ENCODE measurements at regions not wholly inside any gene's neighbourhood (a gene's known extent, or its start where the extent isn't known, plus 50 kb on each side); places are given as distances from the start of the nearest gene placed in this dataset.

DNA sequence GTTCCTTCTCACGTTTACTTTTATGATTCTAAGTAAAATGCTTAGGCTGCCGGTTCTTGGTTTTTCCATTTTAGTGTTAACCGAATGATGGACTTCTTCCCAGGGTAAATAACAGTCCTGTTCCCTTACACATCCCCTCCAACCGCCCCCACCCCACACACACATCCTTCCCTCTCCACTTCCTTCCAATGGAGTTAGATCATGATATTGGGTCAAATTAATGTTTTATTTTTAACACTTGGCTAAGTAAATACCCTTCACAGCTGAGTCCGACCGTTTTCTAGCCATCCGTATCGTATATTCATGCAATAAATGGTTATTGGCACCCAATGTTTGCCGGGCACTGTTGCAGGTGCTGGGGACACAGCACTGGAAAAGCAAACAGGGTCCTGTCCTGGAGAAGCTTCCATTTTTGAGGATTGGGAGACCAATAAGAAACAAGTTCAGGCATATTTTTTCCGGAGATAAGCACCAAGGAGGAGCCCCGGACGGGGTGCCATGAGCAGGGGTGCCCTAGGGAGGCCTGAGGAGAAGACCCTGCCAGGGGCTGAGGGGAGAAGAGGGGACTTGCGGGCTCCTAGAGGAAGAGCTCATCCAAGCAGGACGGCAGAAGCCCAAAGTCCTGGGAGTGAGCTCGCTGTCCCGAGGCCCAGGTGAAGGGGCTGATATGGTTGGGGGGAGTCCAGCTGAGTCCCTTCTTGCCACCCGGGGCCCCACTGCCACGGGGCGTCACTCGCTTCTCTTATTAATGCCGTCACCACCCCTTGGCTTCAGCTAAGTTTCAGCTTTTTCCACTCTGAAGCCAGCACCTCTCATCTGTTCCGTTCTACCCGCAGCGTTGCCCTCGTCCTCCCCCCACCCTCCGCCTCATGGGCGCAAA, 126.0 kb upstream of the RET start:
- no TSS peak for BruUV-seq (replicated peaks)
- H3K36me3 ChIP-seq (ENCODE audit: low read depth) = no peaks in the 10 kb centered on the region
- no peak overlapping the region for H3K27ac ChIP-seq
- H2AFZ ChIP-seq = no peak overlapping the region
- H4K20me1 ChIP-seq (ENCODE audit: insufficient read depth) = no peaks in the 10 kb centered on the region
- no peak overlapping the region for H3K4me2 ChIP-seq
- peaks cover 9% of the 10 kb centered on the region for H3K4me1 ChIP-seq (replicated peaks; ENCODE audit: insufficient read depth)
- no peaks in the 10 kb centered on the region for H3K79me2 ChIP-seq (ENCODE audit: low read depth)
- ChIA-PET POLR2A (ENCODE audit: unreplicated experiment) (no interaction called here), CTCF (no interaction called here)
- H3K27me3 ChIP-seq (ENCODE audit: insufficient read depth, low read depth) = no peaks in the 10 kb centered on the region
- intact Hi-C loops (cut with micrococcal nuclease; ENCODE audit: unreplicated experiment) = no loop called here
- H3K4me3 ChIP-seq = no peak overlapping the region
- DNase-seq = no peak
- TF ChIP-seq, protein P1, sequence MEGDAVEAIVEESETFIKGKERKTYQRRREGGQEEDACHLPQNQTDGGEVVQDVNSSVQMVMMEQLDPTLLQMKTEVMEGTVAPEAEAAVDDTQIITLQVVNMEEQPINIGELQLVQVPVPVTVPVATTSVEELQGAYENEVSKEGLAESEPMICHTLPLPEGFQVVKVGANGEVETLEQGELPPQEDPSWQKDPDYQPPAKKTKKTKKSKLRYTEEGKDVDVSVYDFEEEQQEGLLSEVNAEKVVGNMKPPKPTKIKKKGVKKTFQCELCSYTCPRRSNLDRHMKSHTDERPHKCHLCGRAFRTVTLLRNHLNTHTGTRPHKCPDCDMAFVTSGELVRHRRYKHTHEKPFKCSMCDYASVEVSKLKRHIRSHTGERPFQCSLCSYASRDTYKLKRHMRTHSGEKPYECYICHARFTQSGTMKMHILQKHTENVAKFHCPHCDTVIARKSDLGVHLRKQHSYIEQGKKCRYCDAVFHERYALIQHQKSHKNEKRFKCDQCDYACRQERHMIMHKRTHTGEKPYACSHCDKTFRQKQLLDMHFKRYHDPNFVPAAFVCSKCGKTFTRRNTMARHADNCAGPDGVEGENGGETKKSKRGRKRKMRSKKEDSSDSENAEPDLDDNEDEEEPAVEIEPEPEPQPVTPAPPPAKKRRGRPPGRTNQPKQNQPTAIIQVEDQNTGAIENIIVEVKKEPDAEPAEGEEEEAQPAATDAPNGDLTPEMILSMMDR (conservative IDR thresholded peaks at IDR 0.05) = no peak
- TF ChIP-seq EZH2 (IDR thresholded peaks at IDR 0.05; ENCODE audit: low read depth) = no peak
- H3K9me3 ChIP-seq (ENCODE audit: insufficient read depth, low read depth) = no peaks in the 10 kb centered on the region
- H3K9me2 ChIP-seq (ENCODE audit: insufficient read depth) = no peaks in the 10 kb centered on the region
- no peaks in the 10 kb centered on the region for H3F3A ChIP-seq (ENCODE audit: insufficient read depth, low read depth)

DNA sequence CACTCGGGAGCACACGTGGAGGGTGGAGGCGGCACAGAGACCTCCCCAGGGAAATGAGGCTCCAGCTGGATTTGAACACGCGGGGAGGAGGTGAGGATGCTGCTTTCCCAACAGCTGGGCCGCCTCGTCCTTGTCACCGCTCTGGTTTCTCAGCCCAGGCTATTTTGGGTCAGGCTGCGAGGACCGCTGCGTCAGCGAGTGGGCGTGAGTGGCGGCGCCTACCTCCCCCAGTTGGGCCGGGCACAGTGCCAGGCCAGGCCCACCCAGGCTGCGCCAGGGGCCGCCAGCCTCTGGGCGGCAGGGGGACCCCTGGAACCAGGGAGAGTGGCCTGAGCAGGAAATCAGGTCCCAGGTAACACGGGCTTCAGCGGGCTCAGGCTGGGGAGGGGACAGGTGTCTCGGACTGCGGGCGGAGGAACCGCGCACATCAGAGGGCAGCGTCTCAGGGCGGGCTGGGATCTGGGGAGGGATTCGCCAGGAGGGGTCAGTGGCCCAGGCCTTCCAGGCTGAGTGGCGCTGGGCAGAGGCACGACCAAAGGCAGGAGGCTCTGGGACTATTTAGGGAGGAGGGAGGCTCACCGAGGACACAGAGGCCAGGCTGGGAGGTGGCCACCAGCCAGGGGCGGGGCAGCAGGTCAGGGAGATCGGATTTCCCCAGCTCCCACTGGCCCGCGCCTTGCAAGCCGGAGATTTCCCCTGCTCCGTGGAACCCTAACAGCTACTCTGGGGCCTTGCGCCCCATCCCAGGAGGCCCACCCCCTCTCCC, 125.2 kb upstream of the RET start:
- BruUV-seq (replicated peaks) = no TSS peak
- ChIA-PET POLR2A (ENCODE audit: unreplicated experiment) (no interaction called here), CTCF (no interaction called here)
- Histone ChIP-seq H3K4me1 (replicated peaks; ENCODE audit: insufficient read depth) (peaks cover 9% of the 10 kb centered on the region), H3K4me3 (no peak overlapping the region; the same call in 1 of the 2 replicates), H3K79me2 (ENCODE audit: low read depth) (no peaks in the 10 kb centered on the region), H3K4me2 (peak overlapping the region; percentile 61), H4K20me1 (ENCODE audit: insufficient read depth) (no peaks in the 10 kb centered on the region), H3F3A (ENCODE audit: insufficient read depth, low read depth) (no peaks in the 10 kb centered on the region), H3K27ac (no peak overlapping the region), H3K9me3 (ENCODE audit: insufficient read depth, low read depth) (no peaks in the 10 kb centered on the region), H2AFZ (no peak overlapping the region; the same call in 1 of the 2 replicates), H3K36me3 (ENCODE audit: low read depth) (no peaks in the 10 kb centered on the region), H3K27me3 (ENCODE audit: insufficient read depth, low read depth) (no peaks in the 10 kb centered on the region), H3K9me2 (ENCODE audit: insufficient read depth) (no peaks in the 10 kb centered on the region)
- intact Hi-C loops (cut with micrococcal nuclease; ENCODE audit: unreplicated experiment) = no loop called here
- no peak for TF ChIP-seq EZH2 (IDR thresholded peaks at IDR 0.05; ENCODE audit: low read depth)
- TF ChIP-seq, protein P1 (conservative IDR thresholded peaks at IDR 0.05) = no peak
- DNase-seq = peak in 1 of 2 experiments; percentile 35

DNA sequence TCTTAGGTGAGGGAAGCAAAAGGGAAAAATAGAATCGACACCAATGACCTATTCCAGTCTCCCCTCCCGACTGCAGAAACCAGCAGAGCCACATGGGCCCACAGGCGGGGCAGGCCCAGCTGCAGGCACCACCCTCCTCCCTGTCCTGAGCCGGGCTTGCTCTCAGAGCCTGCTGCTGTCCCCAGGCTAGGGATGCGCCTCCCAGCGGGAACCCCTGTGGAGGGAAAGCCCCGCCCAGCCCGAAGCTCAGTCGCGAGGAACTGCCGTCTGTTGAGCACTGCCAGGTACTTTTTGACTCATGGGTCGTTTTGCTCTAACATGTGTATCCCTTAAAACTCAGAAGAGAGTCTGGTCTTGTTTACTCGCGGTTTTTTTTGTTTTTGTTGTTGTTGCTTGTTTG, 124.5 kb upstream of the RET start:
- Histone ChIP-seq H3K9me3 (ENCODE audit: insufficient read depth, low read depth) (no peaks in the 10 kb centered on the region), H3K36me3 (ENCODE audit: low read depth) (no peaks in the 10 kb centered on the region), H3K79me2 (ENCODE audit: low read depth) (no peaks in the 10 kb centered on the region), H4K20me1 (ENCODE audit: insufficient read depth) (no peaks in the 10 kb centered on the region), H2AFZ (no peak overlapping the region; the same call in 1 of the 2 replicates), H3K4me2 (peak overlapping the region; percentile 61), H3K4me1 (replicated peaks; ENCODE audit: insufficient read depth) (peaks cover 9% of the 10 kb centered on the region), H3K9me2 (ENCODE audit: insufficient read depth) (no peaks in the 10 kb centered on the region), H3F3A (ENCODE audit: insufficient read depth, low read depth) (no peaks in the 10 kb centered on the region), H3K27me3 (ENCODE audit: insufficient read depth, low read depth) (no peaks in the 10 kb centered on the region), H3K27ac (no peak overlapping the region), H3K4me3 (no peak overlapping the region; the same call in 1 of the 2 replicates)
- intact Hi-C loops (cut with micrococcal nuclease; ENCODE audit: unreplicated experiment) = no loop called here
- TF ChIP-seq, protein P1 (conservative IDR thresholded peaks at IDR 0.05) = no peak
- TF ChIP-seq EZH2 (IDR thresholded peaks at IDR 0.05; ENCODE audit: low read depth) = no peak
- peak; percentile 51 to 56 for DNase-seq
- BruUV-seq (replicated peaks) = no TSS peak
- ChIA-PET CTCF (no interaction called here), POLR2A (ENCODE audit: unreplicated experiment) (no interaction called here)

Measured in PC-9 (cell line).